Nucleus accumbens (tissue), 56 donors: ENCODE measurements at regions not wholly inside any gene's neighbourhood (a gene's known extent, or its start where the extent isn't known, plus 50 kb on each side); places are given as distances from the start of the nearest gene placed in this dataset.
A peak's percentile ranks its signal among the peaks of the same experiment; 100 is the strongest.
"Not testable (repeated sequence)": the region's sequence is repeated elsewhere in the genome, so short reads cannot be mapped to it uniquely, and the experiment has no call there.

Experiments
- DNase-seq, 56 donors: peaks; one replicate each; lab custom pipeline; 2025; lab: John Stamatoyannopoulos, UW

DNA sequence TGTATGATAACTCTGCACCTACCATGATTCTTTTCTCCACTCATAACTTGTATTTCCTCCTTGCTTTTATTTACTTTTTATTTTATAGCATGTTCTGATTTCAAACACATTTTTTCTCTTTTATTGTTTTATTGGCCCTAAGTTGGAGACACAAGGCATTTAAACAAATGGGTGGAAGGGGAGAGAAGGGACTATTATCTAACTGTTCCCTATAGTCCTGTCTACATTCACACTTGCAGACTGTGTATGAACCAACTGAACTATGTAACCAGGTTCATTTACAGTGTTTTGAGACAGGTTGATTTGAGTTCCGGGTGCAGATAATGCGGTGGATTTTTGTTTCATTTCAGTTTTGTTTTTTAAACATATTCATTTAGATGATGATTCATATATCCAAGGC is 830.6 kb upstream of the SEMA6A start:
- no peak for DNase-seq

DNA sequence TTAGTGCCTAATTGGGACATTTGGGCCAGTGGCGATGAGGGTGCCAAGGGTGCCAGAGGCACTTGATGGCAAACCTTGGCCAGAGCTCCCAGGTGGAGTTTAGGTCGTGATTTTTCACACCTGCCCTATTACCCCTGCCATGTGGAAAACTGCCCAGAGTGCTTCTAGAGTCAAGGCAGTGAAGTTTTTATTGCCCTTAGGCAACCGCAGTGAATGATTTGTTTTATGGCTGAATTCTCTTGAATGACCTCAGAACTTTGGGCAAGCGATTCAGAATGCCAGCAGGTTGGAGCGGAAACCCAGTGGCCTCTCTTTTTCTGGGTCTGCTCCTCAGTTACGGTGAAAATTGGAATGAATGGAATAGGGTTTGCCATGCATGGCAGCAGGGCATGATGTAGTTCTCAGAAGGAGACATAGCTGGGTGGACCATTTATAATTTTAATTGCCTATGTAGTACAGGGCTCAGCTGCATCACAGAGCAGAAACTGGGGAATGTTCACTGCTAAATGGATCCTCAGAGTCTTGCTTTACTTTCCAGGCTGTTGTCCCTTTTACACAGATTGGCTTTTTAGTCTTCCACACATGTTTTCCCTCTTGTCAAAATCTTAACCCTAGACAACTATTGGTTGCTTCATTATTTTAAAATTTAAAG is 820.0 kb upstream of the SEMA6A start:
- no peak for DNase-seq

GRCh38 chr5:117393125-117393524 is 818.5 kb upstream of the SEMA6A start:
- DNase-seq: no peak

GRCh38 chr5:117380316-117380715 is 805.7 kb upstream of the SEMA6A start:
- no peak for DNase-seq

GRCh38 chr5:117379521-117379920 is 804.9 kb upstream of the SEMA6A start:
- no peak for DNase-seq

GRCh38 chr5:117376748-117377147 is 802.1 kb upstream of the SEMA6A start:
- DNase-seq: no peak

DNA sequence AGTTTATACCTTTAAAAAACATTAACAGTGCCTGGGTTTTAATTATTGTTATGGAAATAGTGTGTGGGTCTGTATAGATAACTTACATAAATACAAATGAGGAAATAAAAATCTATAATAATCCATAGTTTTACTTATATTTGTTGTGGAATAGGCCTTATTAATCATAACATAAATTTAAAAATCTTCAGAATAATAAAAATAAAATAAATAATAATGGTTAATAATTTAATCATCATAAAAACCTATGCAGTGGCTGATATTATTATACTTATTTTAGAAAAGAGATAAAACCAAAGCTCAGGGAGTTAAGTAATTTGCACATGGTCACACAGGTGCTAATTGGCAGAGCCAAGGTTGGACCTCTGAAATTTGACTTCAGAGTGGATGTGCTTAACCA is 785.3 kb upstream of the SEMA6A start:
- no peak for DNase-seq

DNA sequence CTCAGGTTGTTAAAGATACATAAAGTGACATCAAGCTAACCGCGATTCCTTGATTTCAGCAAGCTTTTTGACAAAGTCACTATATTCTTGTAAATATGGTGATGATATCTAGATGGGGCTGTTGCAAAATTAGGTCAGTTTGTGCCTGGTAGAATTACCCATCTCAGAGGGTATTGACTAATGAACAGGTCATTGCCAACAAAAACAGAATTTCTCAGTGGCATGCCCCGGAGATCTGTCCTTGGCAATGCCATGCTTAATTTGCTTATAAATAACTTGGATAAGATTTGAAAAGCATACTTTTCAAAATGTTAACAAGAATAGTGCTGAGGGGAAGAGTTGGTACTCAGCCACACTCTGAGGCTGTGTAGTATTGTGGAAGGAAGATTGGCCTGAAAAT is 783.3 kb upstream of the SEMA6A start:
- peak in 7 of 56 donors; percentile 0 to 12 (median 4) for DNase-seq

- no peak for DNase-seq
Measured at GRCh38 chr5:117347280-117347679, 772.7 kb upstream of the SEMA6A start.

GRCh38 chr5:117343726-117344125 is 769.1 kb upstream of the SEMA6A start:
- DNase-seq: not testable (repeated sequence)

DNA sequence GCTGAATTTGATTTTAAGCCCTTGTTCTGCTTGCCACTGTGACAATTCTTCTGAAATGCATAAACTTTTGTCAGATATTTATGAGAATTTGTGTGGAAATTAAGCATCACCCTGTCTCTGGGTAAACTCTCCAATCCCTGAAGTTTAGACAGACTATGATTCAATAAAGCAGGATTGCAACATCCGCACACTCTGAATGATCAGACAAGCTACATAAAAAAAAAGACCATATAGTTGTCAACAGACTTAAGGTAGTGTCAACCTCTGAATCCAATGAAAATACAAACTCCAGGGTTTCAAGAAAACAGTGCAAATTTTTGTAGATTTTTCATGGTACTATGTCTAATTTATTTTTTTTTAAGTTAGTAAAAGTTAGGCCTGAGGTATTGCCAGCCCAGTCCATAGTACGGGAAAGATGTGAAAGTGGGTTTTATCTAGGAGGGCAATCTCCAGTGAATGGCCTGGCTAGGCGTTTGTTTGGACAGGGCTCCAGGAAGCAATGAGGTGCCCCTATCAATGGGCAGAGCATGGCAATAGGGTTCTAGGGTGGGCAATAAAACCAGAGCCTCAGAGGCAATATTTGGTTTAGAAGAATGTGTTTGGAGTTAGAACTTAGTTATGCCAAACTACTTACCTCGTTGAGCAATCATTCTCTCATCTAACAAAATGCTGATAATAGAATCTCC is 762.6 kb upstream of the SEMA6A start:
- DNase-seq: no peak

DNA sequence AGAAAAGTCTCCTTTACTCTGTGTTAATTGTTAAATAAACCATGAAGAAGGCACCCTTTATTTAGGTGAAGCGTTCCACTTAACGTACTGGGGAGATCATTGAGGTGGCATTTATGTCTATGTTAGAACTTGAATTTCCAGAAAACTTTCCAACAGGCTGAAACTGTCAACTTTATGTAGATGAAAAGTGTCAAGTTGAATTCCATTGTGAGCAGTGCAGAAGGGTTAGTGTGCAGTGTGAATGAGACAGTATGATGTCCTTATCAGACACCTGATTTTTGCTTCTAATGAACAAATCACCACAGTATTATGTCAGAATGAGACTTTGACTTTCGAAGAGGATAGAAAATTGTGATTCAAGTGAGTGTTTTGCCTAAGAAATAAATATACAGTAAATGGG is 761.6 kb upstream of the SEMA6A start:
- DNase-seq: no peak

DNA sequence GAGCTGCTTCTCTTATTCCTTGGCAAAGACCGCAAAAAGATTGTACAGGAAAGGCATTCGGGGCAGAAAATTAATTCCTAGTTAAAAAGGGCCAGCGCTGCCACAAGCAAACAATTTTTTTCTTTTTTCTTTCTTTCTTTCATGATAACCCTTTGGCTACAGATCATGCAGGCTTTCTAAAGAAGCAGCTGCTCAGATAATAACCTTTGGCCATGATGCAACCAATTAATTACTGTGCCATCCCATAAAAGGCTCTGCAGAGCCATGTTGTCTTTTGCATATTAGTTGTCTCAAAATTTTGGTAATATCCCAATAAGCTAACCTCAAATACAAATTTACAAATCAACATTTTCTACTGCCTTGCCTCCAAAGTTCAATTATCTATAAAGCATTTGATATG is 758.4 kb upstream of the SEMA6A start:
- no peak for DNase-seq

- no peak for DNase-seq
Measured at GRCh38 chr5:117332341-117332740, 757.7 kb upstream of the SEMA6A start.

GRCh38 chr5:117327511-117327910 is 752.9 kb upstream of the SEMA6A start:
- DNase-seq: no peak

- no peak for DNase-seq
Measured at GRCh38 chr5:117326997-117327396, 752.4 kb upstream of the SEMA6A start.

- DNase-seq: no peak
Measured at GRCh38 chr5:117318528-117318927, 743.9 kb upstream of the SEMA6A start.

DNA sequence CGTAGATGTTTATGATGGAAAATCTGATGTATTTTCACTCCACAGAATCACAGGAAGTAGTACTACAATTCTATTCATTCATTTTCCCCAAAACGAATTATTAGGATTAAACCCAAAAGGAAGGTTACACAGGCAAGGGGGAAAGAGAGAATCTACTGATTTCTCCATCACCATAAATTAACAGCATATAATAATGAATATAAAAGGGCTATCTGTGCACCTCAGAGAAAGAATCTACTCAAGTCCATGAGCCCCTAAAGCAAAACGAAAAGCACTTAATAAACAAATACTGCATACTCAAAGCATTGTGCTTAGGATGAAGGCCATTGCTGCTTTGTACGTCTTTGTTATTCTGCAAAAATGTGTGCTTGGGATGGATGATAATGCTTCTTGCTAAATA is 740.5 kb upstream of the SEMA6A start:
- no peak for DNase-seq

DNA sequence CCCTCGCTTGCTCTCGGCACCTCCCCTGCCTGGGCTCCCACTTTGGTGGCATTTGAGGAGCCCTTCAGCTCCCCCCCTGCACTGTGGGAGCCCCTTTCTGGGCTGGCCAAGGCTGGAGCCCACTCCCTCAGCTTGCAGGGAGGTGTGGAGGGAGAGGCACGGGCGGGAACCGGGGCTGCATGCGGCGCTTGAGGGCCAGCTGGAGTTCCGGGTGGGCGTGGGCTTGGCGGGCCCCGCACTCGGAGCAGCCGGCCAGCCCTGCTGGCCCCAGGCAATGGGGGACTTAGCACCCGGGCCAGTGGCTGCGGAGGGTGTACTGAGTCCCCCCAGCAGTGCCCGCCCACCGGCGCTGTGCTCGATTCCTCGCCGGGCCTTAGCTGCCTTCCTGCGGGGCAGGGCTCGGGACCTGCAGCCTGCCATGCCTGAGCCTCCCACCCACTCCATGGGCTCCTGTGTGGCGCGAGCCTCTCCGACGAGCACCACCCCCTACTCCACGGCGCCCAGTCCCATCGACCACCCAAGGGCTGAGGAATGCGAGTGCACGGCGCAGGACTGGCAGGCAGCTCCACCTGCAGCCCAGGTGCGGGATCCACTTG is 730.0 kb upstream of the SEMA6A start:
- DNase-seq: not testable (repeated sequence)

GRCh38 chr5:117302949-117303348 is 728.3 kb upstream of the SEMA6A start:
- no peak for DNase-seq

DNA sequence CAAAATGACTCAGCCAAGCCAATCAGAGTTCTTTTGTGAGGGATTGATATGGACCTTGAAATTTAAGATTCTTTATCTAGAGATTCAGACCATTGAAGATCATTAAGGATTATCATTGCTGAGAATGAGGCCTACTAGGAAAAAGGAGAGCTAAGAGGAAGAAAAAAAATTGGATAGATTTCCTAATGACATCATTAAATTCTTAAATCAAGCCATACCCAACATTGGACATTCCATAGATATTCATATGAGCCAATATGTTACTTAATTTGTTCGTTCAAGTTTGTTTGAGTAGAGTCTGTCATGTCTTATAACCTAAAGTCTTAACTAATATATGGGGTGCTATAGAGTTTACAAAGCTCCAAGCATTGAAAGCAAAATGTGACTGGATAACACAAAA is 727.9 kb upstream of the SEMA6A start:
- no peak for DNase-seq

DNA sequence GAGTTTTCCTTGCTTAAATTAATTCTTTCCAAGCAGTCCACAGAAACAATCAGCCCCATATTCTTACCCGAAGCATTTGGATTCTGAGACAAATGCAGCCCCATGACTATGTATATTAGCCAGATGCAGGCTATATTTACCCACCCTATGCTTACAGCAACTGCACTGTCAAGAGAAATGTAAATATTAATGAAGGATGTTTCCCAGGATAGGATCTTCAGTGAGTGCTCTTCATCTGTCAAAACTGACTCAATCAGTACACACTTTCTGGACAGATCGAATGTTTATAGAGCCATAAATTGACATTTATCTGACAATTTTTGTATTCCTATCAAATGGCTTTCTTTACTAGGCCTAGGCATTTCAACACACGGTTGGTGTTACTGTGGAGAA is 725.3 kb upstream of the SEMA6A start:
- DNase-seq: no peak
